ENCODE measurements at regions not wholly inside any gene's neighbourhood (a gene's known extent, or its start where the extent isn't known, plus 50 kb on each side); places are given as distances from the start of the nearest gene placed in this dataset.

- intact Hi-C loops (cut with DNase I) = no loop called here
- Histone ChIP-seq H3K36me3 (no peaks in the 10 kb centered on the region), H3K4me3 (no peak overlapping the region), H3K9me3 (no peaks in the 10 kb centered on the region), H3K27me3 (no peaks in the 10 kb centered on the region), H3K27ac (no peak overlapping the region), H3K4me1 (no peaks in the 10 kb centered on the region)
- DNase-seq (no peak), ATAC-seq (peak in 1 of 4 donors; percentile 23), FAIRE-seq (no peak)
- WGBS, 2 donors = 37 to 60% methylated on average over 9 of the region's 9 CpGs
- TF ChIP-seq CTCF (IDR thresholded peaks at IDR 0.05) = no peak
Observed at GRCh38 chr16:73142053-73142854, 94.3 kb upstream of the ZFHX3 start.

- 80 to 86% methylated on average over 4 of the region's 4 CpGs for whole genome bisulfite sequencing, 2 donors
- no peak for DNase-seq
- TF ChIP-seq CTCF (IDR thresholded peaks at IDR 0.05) = no peak
- Histone ChIP-seq H3K27me3 (no peaks in the 10 kb centered on the region), H3K27ac (no peak overlapping the region), H3K9me3 (no peaks in the 10 kb centered on the region), H3K4me3 (no peak overlapping the region), H3K36me3 (no peaks in the 10 kb centered on the region), H3K4me1 (no peaks in the 10 kb centered on the region)
- intact Hi-C loops (cut with DNase I) = no loop called here
- FAIRE-seq = no peak
- no peak for ATAC-seq
Observed at GRCh38 chr16:73140929-73141328, 93.0 kb upstream of the ZFHX3 start.

GRCh38 chr16:73131156-73131862, 83.4 kb upstream of the ZFHX3 start:
- intact Hi-C loops (cut with DNase I) = no loop called here
- no peak for ATAC-seq
- no peak for TF ChIP-seq CTCF (IDR thresholded peaks at IDR 0.05)
- FAIRE-seq = no peak
- Histone ChIP-seq H3K4me3 (no peak overlapping the region), H3K27ac (no peak overlapping the region), H3K4me1 (no peaks in the 10 kb centered on the region), H3K9me3 (no peaks in the 10 kb centered on the region), H3K27me3 (no peaks in the 10 kb centered on the region), H3K36me3 (no peaks in the 10 kb centered on the region)
- DNase-seq = no peak
- WGBS, 2 donors = 76 to 80% methylated on average over 7 of the region's 7 CpGs

- no peak for TF ChIP-seq CTCF (IDR thresholded peaks at IDR 0.05)
- ATAC-seq (no peak), DNase-seq (no peak), FAIRE-seq (no peak)
- Histone ChIP-seq H3K27ac (no peak overlapping the region), H3K27me3 (no peaks in the 10 kb centered on the region), H3K4me1 (no peaks in the 10 kb centered on the region), H3K36me3 (no peaks in the 10 kb centered on the region), H3K9me3 (no peaks in the 10 kb centered on the region), H3K4me3 (no peak overlapping the region)
- 88 to 93% methylated on average over 13 of the region's 13 CpGs for WGBS, 2 donors
- intact Hi-C loops (cut with DNase I) = no loop called here
Observed at GRCh38 chr16:73129455-73129854, 81.5 kb upstream of the ZFHX3 start.

GRCh38 chr16:73126525-73126853, 78.6 kb upstream of the ZFHX3 start:
- H3K9me3 ChIP-seq = no peaks in the 10 kb centered on the region
- ATAC-seq (peak in 3 of 4 donors; percentile 50 to 60 (median 59)), DNase-seq (peak in 3 of 6 donors; percentile 6 to 23 (median 18)), FAIRE-seq (no peak)
- no peak overlapping the region for H3K27ac ChIP-seq
- H3K27me3 ChIP-seq = no peaks in the 10 kb centered on the region
- no peak overlapping the region for H3K4me3 ChIP-seq
- intact Hi-C loops (cut with DNase I) = no loop called here
- WGBS, 2 donors = 47 to 52% methylated on average over 6 of the region's 6 CpGs
- no peak for TF ChIP-seq CTCF (IDR thresholded peaks at IDR 0.05)
- no peaks in the 10 kb centered on the region for H3K4me1 ChIP-seq
- H3K36me3 ChIP-seq = no peaks in the 10 kb centered on the region
